ENCODE measurements at regions not wholly inside any gene's neighbourhood (a gene's known extent, or its start where the extent isn't known, plus 50 kb on each side); places are given as distances from the start of the nearest gene placed in this dataset.

DNA sequence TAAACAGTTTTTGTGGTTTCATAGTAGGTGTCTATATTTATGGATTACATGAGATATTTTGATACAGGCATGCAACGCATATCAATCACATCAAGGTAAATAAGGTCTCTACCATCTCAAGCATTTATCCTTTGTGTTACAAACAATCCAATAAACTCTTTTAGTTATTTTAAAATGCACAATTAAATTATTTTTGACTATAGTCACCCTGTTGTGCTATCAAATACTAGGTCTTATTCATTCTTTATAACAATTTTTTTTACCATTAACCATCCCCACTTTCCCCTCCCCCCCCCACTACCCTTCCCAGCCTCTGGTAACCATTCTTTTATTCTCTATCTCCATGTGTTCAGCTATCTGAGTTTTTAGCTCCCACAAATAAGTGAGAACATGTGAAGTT is 175.7 kb upstream of the FBXO33 start:
- no peaks in the 10 kb centered on the region for H3K27me3 ChIP-seq (ENCODE audit: insufficient read depth, low read length)
- no peak overlapping the region for H3K4me2 ChIP-seq (ENCODE audit: low read length)
- POLR2A ChIA-PET, result no interaction called here
- intact Hi-C loops (cut with micrococcal nuclease), result no loop called here
- DNase-seq (ENCODE audit: low read depth, low spot score) (no peak), ATAC-seq (no peak)
- H3K4me1 ChIP-seq (ENCODE audit: control insufficient read depth in 1 of 2, insufficient read depth in 2 of 2, low read length in 2 of 2), result no peaks in the 10 kb centered on the region
- H3K36me3 ChIP-seq (ENCODE audit: control insufficient read depth in 1 of 2, insufficient read depth in 2 of 2, low read length in 2 of 2), result no peaks in the 10 kb centered on the region
- no peaks in the 10 kb centered on the region for H3K9me2 ChIP-seq (ENCODE audit: insufficient read depth)
- no peak overlapping the region for H3K9ac ChIP-seq (ENCODE audit: low read length)
- RAD21 ChIA-PET (ENCODE audit: low non-redundant PET in 1 of 2, low total read pairs in 2 of 2, uncharacterized antibody in 2 of 2, unreplicated experiment in 2 of 2), result no interaction called here
- H3K27ac ChIP-seq (ENCODE audit: low read depth, low read length), result no peak overlapping the region
- H3K4me3 ChIP-seq (replicated peaks in 1 of 2; ENCODE audit: low read depth in 1 of 2, low read length in 2 of 2), result no peak overlapping the region
- no TSS peak for BruUV-seq (replicated peaks)
- no peak overlapping the region for H2AFZ ChIP-seq (ENCODE audit: low read depth, low read length, poor library complexity, severe bottlenecking)
- TF ChIP-seq RAD21 (IDR thresholded peaks at IDR 0.05; ENCODE audit: low read depth) (no peak), POLR2A (IDR thresholded peaks at IDR 0.05; ENCODE audit: borderline replicate concordance, extremely low read depth, insufficient read depth, insufficient read length) (no peak), MAX (IDR thresholded peaks at IDR 0.05) (no peak), TCF7L2 (IDR thresholded peaks at IDR 0.05; ENCODE audit: borderline replicate concordance, extremely low read depth, insufficient read depth, insufficient read length) (no peak), ELF1 (IDR thresholded peaks at IDR 0.05; ENCODE audit: borderline replicate concordance, low read depth) (no peak), ZBTB33 (IDR thresholded peaks at IDR 0.05; ENCODE audit: extremely low read depth, insufficient replicate concordance, low read length) (no peak), SP1 (IDR thresholded peaks at IDR 0.05; ENCODE audit: low read depth) (no peak), POLR2AphosphoS5 (IDR thresholded peaks at IDR 0.05; ENCODE audit: low read depth, low read length) (no peak), CEBPB (IDR thresholded peaks at IDR 0.05; ENCODE audit: low read depth) (no peak), YY1 (IDR thresholded peaks at IDR 0.05; ENCODE audit: extremely low read depth, insufficient replicate concordance, low read depth, low read length) (no peak), CBX3 (IDR thresholded peaks at IDR 0.05; ENCODE audit: low read depth) (no peak), EZH2phosphoT487 (IDR thresholded peaks at IDR 0.05; ENCODE audit: borderline replicate concordance) (no peak), EZH2 (IDR thresholded peaks at IDR 0.05) (no peak), JUND (IDR thresholded peaks at IDR 0.05) (no peak), ZFX (IDR thresholded peaks at IDR 0.05) (no peak)
- TF ChIP-seq, protein P1, sequence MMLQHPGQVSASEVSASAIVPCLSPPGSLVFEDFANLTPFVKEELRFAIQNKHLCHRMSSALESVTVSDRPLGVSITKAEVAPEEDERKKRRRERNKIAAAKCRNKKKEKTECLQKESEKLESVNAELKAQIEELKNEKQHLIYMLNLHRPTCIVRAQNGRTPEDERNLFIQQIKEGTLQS (IDR thresholded peaks at IDR 0.05), result no peak
- TF ChIP-seq, protein P2, sequence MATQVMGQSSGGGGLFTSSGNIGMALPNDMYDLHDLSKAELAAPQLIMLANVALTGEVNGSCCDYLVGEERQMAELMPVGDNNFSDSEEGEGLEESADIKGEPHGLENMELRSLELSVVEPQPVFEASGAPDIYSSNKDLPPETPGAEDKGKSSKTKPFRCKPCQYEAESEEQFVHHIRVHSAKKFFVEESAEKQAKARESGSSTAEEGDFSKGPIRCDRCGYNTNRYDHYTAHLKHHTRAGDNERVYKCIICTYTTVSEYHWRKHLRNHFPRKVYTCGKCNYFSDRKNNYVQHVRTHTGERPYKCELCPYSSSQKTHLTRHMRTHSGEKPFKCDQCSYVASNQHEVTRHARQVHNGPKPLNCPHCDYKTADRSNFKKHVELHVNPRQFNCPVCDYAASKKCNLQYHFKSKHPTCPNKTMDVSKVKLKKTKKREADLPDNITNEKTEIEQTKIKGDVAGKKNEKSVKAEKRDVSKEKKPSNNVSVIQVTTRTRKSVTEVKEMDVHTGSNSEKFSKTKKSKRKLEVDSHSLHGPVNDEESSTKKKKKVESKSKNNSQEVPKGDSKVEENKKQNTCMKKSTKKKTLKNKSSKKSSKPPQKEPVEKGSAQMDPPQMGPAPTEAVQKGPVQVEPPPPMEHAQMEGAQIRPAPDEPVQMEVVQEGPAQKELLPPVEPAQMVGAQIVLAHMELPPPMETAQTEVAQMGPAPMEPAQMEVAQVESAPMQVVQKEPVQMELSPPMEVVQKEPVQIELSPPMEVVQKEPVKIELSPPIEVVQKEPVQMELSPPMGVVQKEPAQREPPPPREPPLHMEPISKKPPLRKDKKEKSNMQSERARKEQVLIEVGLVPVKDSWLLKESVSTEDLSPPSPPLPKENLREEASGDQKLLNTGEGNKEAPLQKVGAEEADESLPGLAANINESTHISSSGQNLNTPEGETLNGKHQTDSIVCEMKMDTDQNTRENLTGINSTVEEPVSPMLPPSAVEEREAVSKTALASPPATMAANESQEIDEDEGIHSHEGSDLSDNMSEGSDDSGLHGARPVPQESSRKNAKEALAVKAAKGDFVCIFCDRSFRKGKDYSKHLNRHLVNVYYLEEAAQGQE (IDR thresholded peaks at IDR 0.05; ENCODE audit: low read depth), result no peak
- H3K79me2 ChIP-seq (ENCODE audit: insufficient read depth, low read length), result no peaks in the 10 kb centered on the region
- H3K9me3 ChIP-seq (ENCODE audit: control insufficient read depth in 1 of 2, insufficient read depth in 1 of 2, low read depth in 1 of 2, low read length in 2 of 2), result no peaks in the 10 kb centered on the region
- no peaks in the 10 kb centered on the region for H4K20me1 ChIP-seq (ENCODE audit: insufficient read depth)
- CTCF ChIA-PET, result no interaction called here
